Activated gamma-delta T cell treated with anti-CD3 and anti-CD28 coated beads, Interleukin-2, amount 50 U/mL, for 16 hours (primary cell): ENCODE measurements at regions not wholly inside any gene's neighbourhood (a gene's known extent, or its start where the extent isn't known, plus 50 kb on each side); places are given as distances from the start of the nearest gene placed in this dataset.

Experiments used
- DNase-seq: peaks from one replicate; pipeline ENCODE4 v3.0.0-alpha.2; 2020; ENCODE audit warnings: low read depth

DNA sequence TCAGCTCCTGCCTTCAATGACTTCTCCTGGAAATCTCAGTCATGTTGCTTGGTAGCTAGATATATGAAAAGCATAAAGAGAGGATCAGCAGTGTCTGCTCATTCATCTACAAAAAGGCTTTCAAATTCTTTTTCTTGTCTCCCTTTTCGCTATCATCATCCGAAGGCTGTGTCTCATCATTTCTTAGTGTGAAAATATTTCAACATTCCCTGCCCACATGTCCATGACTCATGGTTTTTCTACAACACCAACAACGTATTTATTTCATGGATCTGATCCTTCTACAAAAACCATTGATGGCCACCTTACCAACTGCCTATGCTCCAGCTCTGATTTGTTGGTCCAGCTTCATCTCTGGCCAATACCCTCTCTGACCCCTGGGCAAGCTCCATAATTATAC is 472.5 kb upstream of the GHITM start:
- DNase-seq, result no peak

DNA sequence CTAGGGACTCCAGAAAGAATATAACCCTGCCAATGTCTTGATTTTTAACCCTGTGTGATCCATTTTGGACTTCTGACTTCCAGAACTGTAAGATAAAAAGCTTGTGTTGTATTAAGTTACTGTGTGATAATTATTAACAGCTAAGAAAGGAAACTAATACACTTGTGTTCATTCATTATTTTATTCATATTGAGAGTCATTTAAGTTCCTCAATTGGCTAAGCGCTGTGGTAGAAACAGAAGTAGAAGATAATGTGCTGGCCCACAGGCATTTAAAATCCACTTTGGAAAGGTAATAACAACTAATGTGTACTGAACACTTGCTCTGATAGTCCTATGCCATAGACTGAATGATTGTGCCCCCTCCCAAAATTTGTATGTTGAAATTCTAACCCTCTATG is 471.7 kb upstream of the GHITM start:
- no peak for DNase-seq

DNA sequence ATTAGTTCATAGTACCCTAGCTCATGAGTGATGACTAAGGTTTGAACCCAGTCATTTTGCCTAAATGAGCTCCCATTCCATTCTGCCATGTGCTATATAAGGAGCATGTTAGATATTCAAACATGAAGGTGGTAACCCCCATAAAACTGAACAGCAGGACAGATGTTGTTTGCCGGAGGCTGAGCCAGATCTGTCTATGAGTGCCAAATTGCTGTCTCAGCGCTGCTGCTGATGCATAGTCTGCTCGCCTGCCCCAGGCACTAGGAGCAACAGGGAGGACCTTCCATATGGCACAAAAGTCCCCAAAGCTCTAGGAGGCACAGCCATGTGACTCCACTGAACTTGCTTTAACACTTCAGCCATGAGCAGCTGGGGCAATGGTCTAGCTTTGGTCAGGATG is 466.0 kb upstream of the GHITM start:
- DNase-seq, result no peak

DNA sequence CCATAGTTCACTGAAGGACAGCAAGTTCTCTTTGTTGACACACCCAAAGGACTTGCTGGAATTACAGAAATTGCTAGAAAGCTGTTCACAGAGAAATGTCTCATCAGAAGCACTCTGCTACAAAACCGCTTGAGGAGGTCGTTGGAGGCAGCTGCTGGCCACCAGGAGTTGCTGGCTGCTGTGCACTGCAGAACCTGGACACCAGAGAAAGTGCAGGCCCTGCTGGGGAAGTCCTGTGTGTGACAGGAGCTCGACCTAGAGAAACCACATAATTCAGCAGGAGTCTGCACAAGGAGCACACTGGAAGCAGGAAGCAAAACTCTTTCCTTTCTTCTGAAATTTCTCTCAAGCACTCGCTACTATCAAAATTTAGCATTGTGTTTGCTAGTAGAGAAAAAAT is 461.5 kb upstream of the GHITM start:
- DNase-seq, result no peak

DNA sequence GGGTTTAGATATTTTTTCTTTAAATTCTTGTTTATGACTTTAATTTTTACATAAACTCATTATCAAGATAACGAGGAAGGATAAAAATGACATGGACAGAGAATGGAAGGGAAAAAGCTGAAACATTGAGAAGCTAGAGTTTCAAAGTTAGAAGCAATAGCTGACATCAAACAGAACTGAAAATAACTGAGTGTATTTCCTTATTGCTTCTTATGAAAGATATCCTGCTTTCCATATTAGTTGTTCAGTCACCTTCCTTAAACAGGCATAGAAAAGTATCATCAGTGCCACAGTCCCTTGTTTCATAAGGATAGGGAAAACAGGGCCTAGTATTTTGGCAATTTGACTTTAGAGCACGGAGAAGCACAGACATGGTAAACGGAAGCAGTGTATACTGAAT is 460.5 kb upstream of the GHITM start:
- DNase-seq, result no peak

DNA sequence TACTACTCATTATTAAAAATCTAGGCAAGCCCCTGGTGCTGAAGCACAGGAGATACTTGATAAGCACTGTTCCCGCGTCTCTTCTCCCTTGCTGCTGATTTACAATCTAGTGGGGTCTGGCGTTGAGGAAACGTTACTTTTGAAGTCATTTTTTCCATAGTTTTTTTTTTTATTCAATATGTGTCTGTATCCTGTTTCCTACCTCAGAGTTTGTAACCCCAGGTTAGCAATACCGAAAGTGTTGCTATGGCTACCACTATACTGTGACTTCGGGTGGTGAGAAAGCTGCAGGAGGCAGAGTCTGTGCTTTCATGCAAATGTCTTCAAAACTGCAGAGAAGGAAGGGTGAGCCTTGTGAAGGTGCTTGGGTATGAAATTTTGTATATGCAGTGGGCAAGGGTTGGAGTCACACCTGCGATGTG is 458.8 kb upstream of the GHITM start:
- DNase-seq, result no peak

DNA sequence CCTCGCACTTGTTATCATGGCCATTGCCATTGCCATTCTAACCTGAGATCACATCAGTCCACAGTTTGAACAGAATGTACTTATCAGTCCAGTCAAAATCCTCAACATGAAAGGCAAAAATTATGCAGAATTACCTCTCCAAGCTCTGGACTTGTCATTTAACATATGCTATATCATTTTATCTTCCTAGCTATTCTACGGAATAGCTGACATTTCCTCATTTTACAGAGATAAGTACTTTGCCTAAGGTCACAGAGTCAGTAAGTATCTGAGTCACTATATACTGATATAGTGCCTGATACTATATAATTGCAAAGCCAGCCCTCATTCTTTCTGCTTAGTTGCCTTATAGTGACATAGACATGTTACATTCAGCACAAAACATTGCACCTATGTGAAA is 456.9 kb upstream of the GHITM start:
- no peak for DNase-seq

DNA sequence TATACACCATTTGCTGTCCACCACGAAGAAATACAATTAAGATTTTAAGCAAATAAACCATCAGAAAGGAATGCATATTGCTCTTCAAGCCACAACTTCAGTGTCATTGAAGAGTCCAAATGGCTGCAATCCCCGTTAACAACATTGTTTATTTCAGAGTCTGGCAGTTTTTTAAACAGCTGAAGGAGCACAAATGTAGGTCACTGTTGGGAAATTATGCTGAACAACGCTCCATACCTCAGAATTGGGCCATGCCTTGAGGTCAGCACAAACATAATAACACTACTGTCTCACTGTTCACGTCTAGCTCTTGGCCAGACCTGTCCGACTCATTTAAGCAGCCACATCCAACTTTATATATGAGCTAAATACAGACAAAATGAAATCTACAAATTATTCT is 453.9 kb upstream of the GHITM start:
- no peak for DNase-seq

DNA sequence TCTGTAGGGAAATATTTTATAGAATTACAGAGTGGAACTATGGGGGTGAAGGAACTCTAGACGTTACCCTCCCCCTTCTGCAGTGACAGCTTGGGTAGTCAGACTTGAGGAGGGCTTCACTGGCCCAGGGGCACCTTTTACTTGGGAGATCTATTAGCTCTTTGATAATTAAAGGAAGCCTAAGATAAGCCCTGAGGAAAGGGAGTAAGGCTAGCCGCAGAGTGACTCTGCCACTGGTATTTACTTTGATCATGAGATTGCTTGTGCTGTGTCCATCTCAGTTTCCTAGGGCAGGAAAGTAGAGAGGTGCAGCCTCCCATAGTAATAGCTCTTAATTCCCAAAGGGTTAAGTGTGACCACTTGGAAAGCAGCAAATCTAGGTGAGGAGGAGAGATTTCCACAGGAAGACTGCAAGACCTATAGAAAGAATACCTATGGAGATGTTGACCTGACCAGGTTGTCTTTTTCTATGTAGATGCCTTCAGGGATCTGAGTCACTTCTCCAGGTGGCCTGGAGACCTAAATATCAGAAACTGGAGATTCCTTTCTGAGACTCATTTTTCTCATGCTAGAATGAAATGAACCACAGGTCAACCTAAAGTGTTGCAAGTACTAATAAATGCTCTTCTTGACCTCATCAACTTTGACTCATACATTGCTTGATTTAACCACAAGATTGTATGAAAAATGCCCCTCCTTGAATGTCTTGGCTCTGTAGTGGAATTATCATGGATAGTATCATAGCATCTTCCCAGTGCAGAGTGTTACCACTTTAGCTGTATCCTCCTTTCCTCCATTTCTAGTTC is 447.3 kb upstream of the GHITM start:
- no peak for DNase-seq

DNA sequence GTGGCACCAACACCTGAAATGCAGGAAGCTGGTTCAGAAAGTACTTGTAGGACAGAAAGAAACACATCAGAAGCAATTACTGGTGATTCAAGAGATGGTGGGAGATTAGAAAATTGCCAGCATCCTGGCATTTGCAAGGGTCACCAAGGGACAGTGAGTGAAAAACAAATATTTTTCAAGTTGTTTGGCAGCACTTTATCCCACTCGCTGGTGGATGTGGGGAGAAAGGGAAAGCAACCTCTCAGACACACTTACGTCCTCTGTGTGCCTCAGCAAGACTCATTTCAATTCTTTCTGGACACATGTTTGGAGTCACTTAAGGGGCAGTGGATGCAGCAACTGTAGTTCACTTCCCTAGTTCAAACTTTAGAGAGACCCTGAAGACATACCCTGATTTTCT is 440.4 kb upstream of the GHITM start:
- no peak for DNase-seq

DNA sequence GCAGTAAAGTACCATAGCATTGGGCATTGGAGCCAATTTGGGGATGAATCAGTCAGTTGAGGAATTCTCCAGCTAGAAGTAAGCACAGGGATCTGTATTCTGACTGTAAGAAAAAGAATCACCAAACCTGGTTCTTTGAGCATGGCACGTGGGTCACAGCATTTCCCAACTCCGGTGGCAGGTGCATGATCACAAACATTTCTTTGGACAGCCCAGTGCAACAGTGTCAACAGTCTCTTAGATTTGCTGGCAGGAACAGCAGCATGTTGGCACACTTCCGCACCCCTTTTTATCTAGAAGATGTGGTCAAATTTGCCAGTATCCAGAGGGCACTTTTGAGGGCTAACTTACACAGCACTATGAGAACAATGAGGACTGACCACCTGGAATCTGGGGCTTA is 437.5 kb upstream of the GHITM start:
- DNase-seq, result no peak

DNA sequence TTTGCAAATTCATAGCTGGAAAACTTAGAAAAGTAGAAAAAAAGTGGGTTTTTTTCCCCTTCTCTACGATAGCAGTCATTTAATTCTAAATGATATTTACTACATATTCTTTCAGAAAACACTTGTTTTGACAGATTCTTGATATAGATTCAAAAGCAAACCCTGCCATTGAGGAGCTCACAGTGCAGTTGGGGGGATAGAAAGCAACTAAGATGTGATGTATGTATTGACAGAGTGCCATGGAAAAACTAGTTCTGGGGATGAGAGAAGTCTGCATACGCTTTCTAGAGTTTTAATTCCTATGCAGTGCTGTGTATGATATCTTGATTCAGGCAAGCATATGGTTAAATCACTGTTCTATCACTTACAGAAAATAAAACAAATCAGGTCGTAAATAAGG is 436.6 kb upstream of the GHITM start:
- no peak for DNase-seq

DNA sequence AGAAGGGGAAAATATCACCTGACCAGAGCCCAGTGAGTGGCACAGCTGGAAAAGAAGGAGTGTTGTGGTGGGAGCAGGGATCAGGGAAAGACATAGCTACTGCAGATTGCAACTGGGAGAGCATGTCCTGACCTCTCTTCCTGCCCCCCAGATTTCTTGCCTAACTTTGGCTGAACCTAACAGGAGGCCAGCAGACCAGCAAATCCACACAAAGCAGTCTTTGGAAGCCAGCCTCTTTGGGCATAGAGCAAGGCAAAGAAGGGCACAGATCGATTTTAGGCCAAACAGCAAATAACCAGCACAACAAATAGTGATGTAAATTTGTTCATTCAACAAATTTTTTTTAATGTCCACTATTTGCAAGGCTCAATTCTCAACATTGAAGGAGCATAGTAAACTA is 433.2 kb upstream of the GHITM start:
- no peak for DNase-seq

DNA sequence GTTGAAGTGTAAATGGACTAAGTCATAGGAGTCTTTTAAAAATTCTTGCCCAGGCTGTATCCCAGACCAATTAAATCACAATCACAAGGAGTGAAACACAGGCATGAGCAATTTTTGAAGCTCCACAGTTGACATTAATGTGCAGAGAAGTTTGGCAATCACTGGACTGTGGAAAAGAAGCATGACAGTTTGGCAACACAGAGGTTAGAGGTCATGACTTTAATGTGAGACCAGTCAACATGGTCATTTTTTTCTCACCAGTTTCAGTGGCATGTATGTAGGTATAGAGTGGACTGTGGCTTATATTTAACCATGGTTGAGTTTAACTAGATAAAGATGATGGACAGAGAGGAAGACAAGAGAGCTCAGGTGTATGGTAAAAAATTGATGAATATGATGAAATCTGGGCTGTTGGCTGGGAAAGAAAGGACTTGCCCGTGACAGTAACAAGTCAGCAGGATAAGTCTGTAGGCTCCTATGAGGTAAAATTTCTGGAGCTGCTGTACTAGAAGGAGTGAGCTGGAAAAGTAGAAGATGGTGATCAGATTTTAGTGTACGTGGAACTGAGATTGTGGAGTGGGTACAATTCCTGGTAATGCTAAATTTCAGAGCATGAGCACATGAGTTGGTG is 432.2 kb upstream of the GHITM start:
- no peak for DNase-seq

DNA sequence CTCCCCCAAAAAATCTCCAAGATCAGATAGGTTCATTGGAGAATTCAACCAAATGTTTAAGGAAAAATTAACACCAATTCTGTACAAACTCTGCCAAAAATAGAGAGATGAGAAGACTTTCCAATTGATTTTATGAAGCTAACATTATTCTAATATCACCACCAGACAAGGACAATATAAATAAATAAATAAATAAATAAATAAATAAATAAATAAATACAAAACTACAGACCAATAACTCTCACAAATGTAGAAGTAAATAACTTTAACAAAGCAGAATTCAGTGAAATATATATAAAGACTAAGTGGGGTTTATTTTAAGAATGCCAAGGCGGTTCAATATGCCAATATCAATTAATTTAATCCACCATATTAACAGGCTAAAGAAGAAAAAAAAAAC is 425.9 kb upstream of the GHITM start:
- DNase-seq, result no peak

DNA sequence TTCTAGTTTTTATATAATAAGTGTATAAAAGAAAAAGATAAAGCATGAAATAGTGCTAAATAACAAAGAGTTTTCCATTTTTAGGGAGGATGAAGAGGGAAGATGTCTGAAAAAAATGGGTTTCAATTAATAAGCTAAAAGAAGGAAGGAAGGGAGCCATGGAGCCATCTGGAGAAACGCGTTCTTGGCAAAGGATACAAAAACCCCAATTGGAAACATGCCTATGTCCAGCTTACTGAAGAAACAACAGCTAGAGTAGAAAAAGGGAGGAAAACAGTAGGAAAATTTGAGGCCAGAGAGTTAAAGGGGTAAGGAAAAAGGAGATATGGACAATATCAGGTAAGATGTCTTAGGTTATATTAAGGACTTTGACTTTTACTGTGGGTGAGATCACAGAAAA is 416.2 kb upstream of the GHITM start:
- DNase-seq, result no peak

DNA sequence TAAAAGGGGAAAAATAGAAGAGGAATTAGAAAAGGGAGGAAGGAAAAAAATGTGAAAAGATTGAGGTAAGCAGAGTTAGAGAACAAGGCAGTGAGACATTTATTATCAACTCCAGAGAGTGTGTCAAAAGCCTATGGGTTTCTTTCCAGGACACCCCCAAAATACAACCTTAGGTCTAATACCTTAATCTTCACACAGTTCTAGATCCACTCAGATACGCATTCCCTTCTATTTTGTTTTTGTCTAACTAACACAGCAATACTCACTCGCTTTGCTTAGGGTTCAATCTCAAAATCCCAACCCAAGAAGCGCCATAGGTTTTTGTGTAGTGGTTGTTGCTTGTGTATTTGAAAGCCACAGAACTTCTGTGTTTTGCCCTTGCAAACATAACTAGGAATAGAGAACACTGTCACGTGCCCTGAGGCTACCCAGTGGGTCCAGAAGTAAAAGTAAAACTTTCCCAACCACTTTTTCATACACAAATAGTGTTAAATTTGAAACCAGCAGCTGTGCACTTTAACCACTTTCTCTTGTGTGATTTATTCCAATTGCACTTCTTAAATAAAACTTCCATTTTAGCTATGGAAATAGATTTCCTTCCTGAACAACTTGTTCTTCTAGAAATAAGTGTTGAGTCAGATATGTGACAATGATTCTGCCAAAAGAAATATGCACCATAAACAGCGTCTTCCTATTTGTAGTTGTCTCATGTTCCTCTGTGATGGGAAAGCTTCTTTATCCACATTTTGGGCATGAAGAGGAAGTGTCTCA is 414.7 kb upstream of the GHITM start:
- no peak for DNase-seq

DNA sequence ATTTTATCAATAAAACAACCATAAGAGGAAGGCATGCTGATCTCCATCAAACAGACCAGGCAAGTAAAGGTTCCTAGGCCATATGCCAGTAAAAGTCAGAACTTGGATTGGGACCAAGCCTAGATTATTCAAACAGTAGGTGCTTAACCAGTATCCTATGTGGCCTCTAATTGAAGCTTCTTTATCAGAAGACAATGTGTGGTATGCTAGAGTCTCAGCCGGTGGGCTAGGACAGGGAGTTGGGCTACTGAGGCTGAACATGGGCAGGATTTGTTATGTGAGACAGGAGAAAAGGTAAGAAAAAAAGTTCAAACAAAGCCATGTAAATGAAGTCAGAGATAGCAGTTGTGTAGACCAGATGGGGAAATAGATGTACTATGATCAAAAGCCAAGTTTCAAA is 413.7 kb upstream of the GHITM start:
- DNase-seq, result no peak

DNA sequence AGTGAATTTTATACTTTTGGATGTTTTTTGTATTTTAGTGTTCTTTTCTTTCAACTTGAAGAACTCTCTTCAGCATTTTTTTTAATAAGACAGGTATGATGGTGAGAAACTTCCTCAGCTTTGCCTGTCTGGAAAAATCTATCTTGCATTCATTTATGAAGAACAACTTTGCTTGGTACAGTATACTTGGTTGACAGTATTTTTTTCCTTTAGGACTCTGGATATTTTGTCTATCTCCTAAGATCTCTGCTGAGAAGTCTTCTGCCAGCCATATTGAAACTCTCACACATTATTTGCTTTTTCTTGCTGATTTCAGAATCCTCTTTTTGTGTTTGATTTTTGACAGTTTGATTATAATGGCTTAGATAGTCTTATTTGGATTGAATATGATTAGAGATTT is 405.0 kb upstream of the GHITM start:
- no peak for DNase-seq

DNA sequence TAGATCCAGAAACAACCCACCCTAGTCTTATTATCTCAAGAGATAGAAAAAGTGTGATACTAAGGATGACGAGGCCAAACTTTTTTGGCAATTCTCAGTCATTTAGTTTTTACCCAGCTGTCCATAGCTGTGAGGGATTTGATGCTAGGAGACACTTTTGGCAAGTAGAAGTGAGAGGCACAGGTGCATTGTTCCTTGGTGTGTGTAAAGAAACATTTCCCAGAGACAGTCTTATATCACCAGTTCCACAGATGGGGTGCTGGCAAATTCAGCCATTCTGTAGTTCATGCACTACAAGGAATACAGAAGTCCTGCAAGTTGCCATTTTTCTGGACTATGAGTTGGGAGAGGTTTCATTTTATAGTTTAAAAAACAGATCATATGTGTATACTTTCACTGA is 403.3 kb upstream of the GHITM start:
- DNase-seq, result no peak

DNA sequence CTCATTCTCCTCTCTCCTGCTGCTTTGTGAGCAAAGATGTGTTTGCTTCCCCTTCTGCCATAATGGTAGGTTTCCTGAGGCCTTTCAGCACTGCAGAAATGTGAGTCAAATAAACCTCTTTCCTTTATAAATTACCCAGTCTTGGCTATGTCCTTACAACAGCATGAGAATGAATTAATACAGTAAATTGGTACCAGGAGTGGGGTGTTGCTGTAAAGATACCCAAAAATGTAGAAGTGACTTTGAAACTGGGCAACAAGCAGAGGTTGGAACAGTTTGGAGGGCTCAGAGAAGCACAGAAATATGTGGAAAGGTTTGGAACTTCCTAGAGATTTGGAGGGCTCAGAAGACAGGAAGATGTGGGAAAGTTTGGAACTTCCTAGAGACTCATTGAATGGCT is 388.7 kb upstream of the GHITM start:
- DNase-seq, result no peak

DNA sequence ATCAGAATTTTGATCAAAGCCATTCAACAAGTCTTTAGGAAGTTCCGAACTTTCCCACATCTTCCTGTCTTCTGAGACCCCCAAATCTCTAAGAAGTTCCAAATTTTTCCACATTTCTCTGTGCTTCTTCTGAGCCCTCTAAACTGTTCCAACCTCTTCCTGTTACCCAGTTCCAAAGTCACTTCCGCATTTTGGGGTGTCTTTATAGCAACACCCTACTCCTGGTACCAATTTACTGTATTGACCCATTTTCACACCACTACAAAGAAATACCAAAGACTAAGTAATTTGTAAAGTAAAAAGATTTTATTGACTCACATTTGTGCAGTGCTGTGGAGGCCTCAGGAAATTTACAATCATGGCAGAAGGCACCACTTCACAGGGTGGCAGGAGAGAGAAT is 385.8 kb upstream of the GHITM start:
- DNase-seq, result no peak

DNA sequence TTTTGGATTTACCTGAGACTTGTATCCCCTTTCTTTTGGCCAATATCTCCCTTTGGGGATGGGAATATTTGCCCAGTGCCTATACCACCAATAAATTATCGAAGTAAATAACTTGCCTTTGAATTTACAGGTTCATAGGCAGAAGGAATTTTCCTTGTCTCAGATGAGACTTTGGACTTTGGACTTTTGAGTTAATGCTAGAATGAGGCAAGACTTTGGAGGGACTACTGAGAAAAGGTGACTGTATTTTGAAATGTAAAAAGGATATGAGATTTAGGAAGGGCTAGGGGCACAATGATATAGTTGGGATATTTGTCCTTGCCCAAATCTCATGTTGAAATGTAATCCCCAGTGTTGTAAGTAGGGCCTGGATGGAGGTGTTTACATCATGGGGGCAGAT is 384.5 kb upstream of the GHITM start:
- DNase-seq, result no peak
